HG03575 (cell line): ENCODE measurements at regions not wholly inside any gene's neighbourhood (a gene's known extent, or its start where the extent isn't known, plus 50 kb on each side); places are given as distances from the start of the nearest gene placed in this dataset.

ENCODE experiments used
- ATAC-seq: cut with Tn5 transposase; IDR thresholded peaks from one replicate; pipeline ENCODE4 v1.9.1; 2021; ENCODE audit not compliant: unreplicated experiment, insufficient number of reproducible peaks, low FRiP score; ENCODE audit errors: extremely low read depth

DNA sequence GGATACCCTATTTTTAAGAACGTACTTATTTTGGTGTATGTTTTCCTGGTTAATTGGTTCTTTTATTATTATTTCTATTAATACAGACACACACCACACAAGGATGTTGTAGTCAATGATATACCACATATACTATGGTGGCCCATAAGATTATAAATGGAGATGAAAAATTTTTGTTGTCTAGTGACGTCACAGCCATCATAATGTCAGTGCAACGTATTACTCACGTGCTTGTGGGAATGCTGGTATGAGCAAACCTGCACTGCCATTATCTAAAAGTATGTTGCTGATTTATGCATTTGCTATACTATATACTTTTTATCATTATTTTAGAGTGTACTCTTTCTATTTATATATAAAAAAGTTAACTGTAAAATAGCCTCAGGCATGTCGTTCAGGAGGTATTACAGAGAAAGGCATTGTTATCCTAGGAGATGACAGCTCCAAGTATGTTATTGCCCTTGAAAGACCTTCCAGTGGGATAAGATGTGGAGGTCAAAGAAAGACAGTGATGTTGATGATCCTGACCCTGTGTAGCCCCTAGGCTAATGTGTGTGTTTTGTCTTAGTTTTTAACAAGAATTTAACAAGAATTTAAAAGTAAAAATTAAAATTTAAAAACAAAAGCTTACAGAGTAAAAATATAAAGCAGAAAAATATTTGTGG lies 65.6 kb upstream of the SGCD start:
- ATAC-seq, result no peak

DNA sequence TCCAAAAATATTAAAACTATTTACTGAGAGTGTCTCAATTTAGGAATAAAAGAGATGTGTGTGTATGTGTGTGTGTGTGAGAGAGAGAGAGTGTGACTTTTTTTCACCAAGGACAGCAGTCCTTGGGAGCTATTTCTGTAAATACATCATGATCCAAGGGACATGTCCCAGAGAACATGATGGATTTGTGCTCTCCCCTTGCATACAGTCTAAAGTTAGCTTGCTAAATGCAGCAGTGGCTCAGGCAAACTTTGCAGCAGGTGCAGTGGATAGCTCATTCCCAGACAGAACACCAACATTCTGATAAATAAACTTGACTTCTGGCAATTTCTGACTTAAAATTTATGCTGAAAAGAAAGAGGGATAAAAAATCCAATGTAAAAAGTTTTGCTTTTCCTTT lies 55.4 kb upstream of the SGCD start:
- ATAC-seq, result no peak

DNA sequence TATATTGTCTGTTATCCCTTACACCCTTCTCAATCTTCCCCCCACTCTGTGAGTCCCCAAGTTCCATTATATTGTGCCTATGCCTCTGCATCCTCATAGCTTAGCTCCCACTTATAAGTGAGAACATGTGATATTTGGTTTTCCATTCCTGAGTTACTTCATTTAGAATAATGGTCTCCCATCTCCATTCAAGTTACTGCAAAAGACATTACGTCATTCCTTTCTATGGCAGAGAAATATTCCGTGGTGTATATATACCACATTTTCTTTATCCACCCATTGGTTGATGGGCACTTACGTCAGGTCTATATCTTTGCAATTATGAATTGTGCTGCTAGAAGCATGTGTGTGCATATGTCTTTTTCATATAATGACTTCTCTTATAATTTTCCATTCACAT lies 54.8 kb upstream of the SGCD start:
- ATAC-seq, result no peak

DNA sequence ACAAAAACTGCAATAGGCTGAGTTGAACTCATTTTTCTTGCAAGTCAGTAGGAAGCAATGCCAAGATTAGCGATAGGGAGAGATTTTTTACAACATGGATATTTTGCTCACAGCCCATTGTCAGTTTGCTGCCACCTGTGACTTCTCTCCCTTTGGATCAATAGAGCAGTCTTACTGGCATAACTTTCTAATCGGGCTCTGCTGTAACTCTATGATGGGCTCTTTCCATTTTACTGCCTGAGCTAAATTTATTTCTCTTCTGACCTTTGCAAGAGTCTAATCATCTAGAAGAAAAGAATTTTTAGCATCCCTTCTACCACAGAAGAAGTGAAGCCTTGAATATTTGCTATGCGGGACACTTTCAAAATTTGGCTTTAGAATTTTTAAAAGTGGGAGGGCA lies 53.6 kb upstream of the SGCD start:
- ATAC-seq, result no peak

DNA sequence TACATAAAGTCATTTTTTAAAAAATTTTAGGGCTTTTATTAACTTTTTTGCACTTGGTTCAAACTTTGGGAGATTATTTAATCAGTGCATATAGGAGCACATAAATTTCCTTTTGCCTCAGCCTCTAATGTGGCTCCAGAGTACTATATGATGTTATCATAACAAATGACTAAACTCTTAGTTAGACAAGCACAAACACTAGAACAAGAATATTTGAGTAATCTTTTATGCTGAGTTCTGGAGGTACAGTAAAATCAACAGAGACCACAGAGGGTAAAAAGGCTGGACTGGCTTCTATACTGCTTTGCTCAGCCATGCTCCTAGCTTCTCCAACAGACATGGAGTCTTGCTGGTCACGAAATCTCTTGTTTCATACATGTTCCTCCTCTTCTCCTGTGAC lies 52.5 kb upstream of the SGCD start:
- ATAC-seq, result no peak
